ENCODE measurements at regions not wholly inside any gene's neighbourhood (a gene's known extent, or its start where the extent isn't known, plus 50 kb on each side); places are given as distances from the start of the nearest gene placed in this dataset.

- TF ChIP-seq EP300 (IDR thresholded peaks at IDR 0.05; ENCODE audit: borderline replicate concordance in 1 of 2, low read depth in 2 of 2, low read length in 2 of 2) (no peak), SP1 (IDR thresholded peaks at IDR 0.05; ENCODE audit: low read depth, low read length) (no peak), RAD21 (IDR thresholded peaks at IDR 0.05 in 1 of 2, conservative IDR thresholded peaks at IDR 0.05 in 1 of 2; ENCODE audit: low read depth in 2 of 2, low read length in 2 of 2) (no peak), CTCF (IDR thresholded peaks at IDR 0.05; ENCODE audit: control extremely low read depth in 1 of 3, insufficient read depth in 1 of 3, low read depth in 1 of 3, low read length in 3 of 3) (no peak)
Measured at GRCh38 chr20:5670874-5671273, 60.1 kb upstream of the GPCPD1 start.

Data from H1 (cell line).